GM21367 (cell line): ENCODE measurements at regions not wholly inside any gene's neighbourhood (a gene's known extent, or its start where the extent isn't known, plus 50 kb on each side); places are given as distances from the start of the nearest gene placed in this dataset.
"Not testable (repeated sequence)": the region's sequence is repeated elsewhere in the genome, so short reads cannot be mapped to it uniquely, and the experiment has no call there.

Experiments used
- ATAC-seq: cut with Tn5 transposase; IDR thresholded peaks from one replicate; pipeline ENCODE4 v1.9.1; 2021; ENCODE audit not compliant: unreplicated experiment

GRCh38 chr21:21845901-21846300 lies 847.7 kb downstream of the NCAM2 start:
- ATAC-seq, result no peak

- ATAC-seq, result no peak
Observed at GRCh38 chr21:21851205-21851604, 853.0 kb downstream of the NCAM2 start.

- no peak for ATAC-seq
Observed at GRCh38 chr21:21851657-21852056, 853.4 kb downstream of the NCAM2 start.

- no peak for ATAC-seq
Observed at GRCh38 chr21:21858502-21859334, 860.5 kb downstream of the NCAM2 start.

- ATAC-seq, result no peak
Observed at GRCh38 chr21:21860888-21861287, 862.7 kb downstream of the NCAM2 start.

GRCh38 chr21:21864321-21864840 lies 866.2 kb downstream of the NCAM2 start:
- ATAC-seq, result no peak

- no peak for ATAC-seq
Observed at GRCh38 chr21:21897275-21897883, 899.2 kb downstream of the NCAM2 start.

- no peak for ATAC-seq
Observed at GRCh38 chr21:21898801-21899200, 900.6 kb downstream of the NCAM2 start.

- not testable (repeated sequence) for ATAC-seq
Observed at GRCh38 chr21:21902416-21902815, 904.2 kb downstream of the NCAM2 start.

- ATAC-seq, result no peak
Observed at GRCh38 chr21:21907271-21907670, 909.1 kb downstream of the NCAM2 start.

GRCh38 chr21:21915816-21916215 lies 917.6 kb downstream of the NCAM2 start:
- ATAC-seq, result no peak

GRCh38 chr21:21921410-21922232 lies 923.4 kb downstream of the NCAM2 start:
- ATAC-seq, result no peak

GRCh38 chr21:21929226-21929625 lies 931.0 kb downstream of the NCAM2 start:
- no peak for ATAC-seq

GRCh38 chr21:21929789-21930188 lies 931.6 kb downstream of the NCAM2 start:
- no peak for ATAC-seq

GRCh38 chr21:21952566-21952965 lies 954.4 kb downstream of the NCAM2 start:
- no peak for ATAC-seq

- no peak for ATAC-seq
Observed at GRCh38 chr21:21955204-21955603, 957.0 kb downstream of the NCAM2 start.

GRCh38 chr21:21957490-21957889 lies 959.3 kb downstream of the NCAM2 start:
- no peak for ATAC-seq

- ATAC-seq, result no peak
Observed at GRCh38 chr21:21963911-21964310, 965.7 kb downstream of the NCAM2 start.

- no peak for ATAC-seq
Observed at GRCh38 chr21:21968810-21969209, 970.6 kb downstream of the NCAM2 start.

- no peak for ATAC-seq
Observed at GRCh38 chr21:21969211-21969610, 971.0 kb downstream of the NCAM2 start.

- no peak for ATAC-seq
Observed at GRCh38 chr21:21971384-21971783, 973.2 kb downstream of the NCAM2 start.
